T-cell (primary cell): ENCODE measurements at regions not wholly inside any gene's neighbourhood (a gene's known extent, or its start where the extent isn't known, plus 50 kb on each side); places are given as distances from the start of the nearest gene placed in this dataset.
"Not testable (repeated sequence)": the region's sequence is repeated elsewhere in the genome, so short reads cannot be mapped to it uniquely, and the experiment has no call there.

Experiments used
- ATAC-seq, 4 experiments: fragments of 200-7000 bp in 3 of 4; fragments of 150-1000 bp in 1 of 4; cut with Tn5 transposase; replicated peaks in 1 of 4; 1 replicate in 3 of 4; 2 replicates in 1 of 4; pipeline ENCODE4 v1.10.0; 2021; ENCODE audit warnings: moderate library complexity in 3 of 4, mild to moderate bottlenecking in 2 of 4, moderate number of reproducible peaks in 1 of 4
- CTCF ChIA-PET, 2 donors: fragments of 300-600 bp; sonication (Branson Sonifier 250); formaldehyde crosslinking; loops; one replicate each; lab custom pipeline; 2022; ENCODE audit warnings: antibody characterized with exemption in 2 of 2; lab: Charles Lee
- POLR2A ChIA-PET, 2 donors: fragments of 300-600 bp; sonication (Branson Sonifier 250); formaldehyde crosslinking; loops; one replicate each; lab custom pipeline; 2022; ENCODE audit warnings: antibody characterized with exemption in 2 of 2; lab: Charles Lee
- DNase-seq, 35 experiments: peaks; one replicate each; pipeline versions ENCODE4 v3.0.0 to v3.0.0-alpha.2; 2013 to 2023
- H3K27ac ChIP-seq: one replicate; pipeline ENCODE4 v1.5.1; 2013; ENCODE audit warnings: low read length
- H3K27me3 ChIP-seq, 2 experiments: replicated peaks in 1 of 2; 1 replicate in 1 of 2; 2 replicates in 1 of 2; pipeline versions ENCODE4 v1.6.1 to v1.7.0; 2013; ENCODE audit warnings: low read length in 1 of 2, mixed read lengths in 1 of 2; ENCODE audit not compliant: control insufficient read depth in 2 of 2, insufficient read depth in 2 of 2; ENCODE audit errors: extremely low read depth in 1 of 2
- H3K36me3 ChIP-seq, 2 donors: 1 replicate in 1 of 2; 2 replicates in 1 of 2; pipeline versions ENCODE4 v1.6.1 to v1.7.0; 2013; ENCODE audit warnings: low read length in 1 of 2; ENCODE audit not compliant: control insufficient read depth in 2 of 2, insufficient read depth in 1 of 2; ENCODE audit errors: extremely low read depth in 1 of 2
- H3K4me1 ChIP-seq, 2 experiments: 1 replicate in 1 of 2; 2 replicates in 1 of 2; pipeline versions ENCODE4 v1.6.1 to v1.7.0; 2013; ENCODE audit warnings: low read length in 2 of 2, mixed read lengths in 1 of 2; ENCODE audit not compliant: insufficient read depth in 2 of 2, control insufficient read depth in 1 of 2; ENCODE audit errors: extremely low read depth in 1 of 2
- H3K4me3 ChIP-seq, 2 donors: 1 replicate in 1 of 2; 2 replicates in 1 of 2; pipeline versions ENCODE4 v1.5.1 to v1.7.0; 2013; ENCODE audit warnings: mild to moderate bottlenecking in 2 of 2, low read length in 1 of 2, moderate library complexity in 1 of 2; ENCODE audit not compliant: control insufficient read depth in 1 of 2; ENCODE audit errors: extremely low read depth in 1 of 2
- H3K9me3 ChIP-seq: 2 replicates; pipeline ENCODE4 v1.7.0; 2013
- H3K27ac Mint-ChIP-seq, 2 donors: one replicate each; pipeline ENCODE4 v1.8.0; 2020 to 2021; ENCODE audit warnings: mild to moderate bottlenecking in 2 of 2, mixed read lengths in 2 of 2
- H3K27me3 Mint-ChIP-seq, 2 donors: one replicate each; pipeline ENCODE4 v1.8.0; 2021 to 2022; ENCODE audit warnings: mixed read lengths in 2 of 2
- H3K36me3 Mint-ChIP-seq: one replicate; pipeline ENCODE4 v1.8.0; 2021; ENCODE audit warnings: mixed read lengths
- H3K4me1 Mint-ChIP-seq, 3 donors: one replicate each; pipeline ENCODE4 v1.8.0; 2020 to 2022; ENCODE audit warnings: mixed read lengths in 3 of 3, mild to moderate bottlenecking in 1 of 3
- H3K4me3 Mint-ChIP-seq, 3 donors: one replicate each; pipeline ENCODE4 v1.8.0; 2020 to 2022; ENCODE audit warnings: mild to moderate bottlenecking in 3 of 3, mixed read lengths in 3 of 3, moderate library complexity in 3 of 3
- H3K9me3 Mint-ChIP-seq, 3 donors: one replicate each; pipeline ENCODE4 v1.8.0; 2020 to 2022; ENCODE audit warnings: mixed read lengths in 3 of 3
- WGBS: methylation state at CpG from one replicate; pipeline ENCODE4 v1.1.5; 2013; ENCODE audit warnings: missing lambda C conversion rate; ENCODE audit not compliant: insufficient coverage; 5-methylcytosine and 5-hydroxymethylcytosine counted together

DNA sequence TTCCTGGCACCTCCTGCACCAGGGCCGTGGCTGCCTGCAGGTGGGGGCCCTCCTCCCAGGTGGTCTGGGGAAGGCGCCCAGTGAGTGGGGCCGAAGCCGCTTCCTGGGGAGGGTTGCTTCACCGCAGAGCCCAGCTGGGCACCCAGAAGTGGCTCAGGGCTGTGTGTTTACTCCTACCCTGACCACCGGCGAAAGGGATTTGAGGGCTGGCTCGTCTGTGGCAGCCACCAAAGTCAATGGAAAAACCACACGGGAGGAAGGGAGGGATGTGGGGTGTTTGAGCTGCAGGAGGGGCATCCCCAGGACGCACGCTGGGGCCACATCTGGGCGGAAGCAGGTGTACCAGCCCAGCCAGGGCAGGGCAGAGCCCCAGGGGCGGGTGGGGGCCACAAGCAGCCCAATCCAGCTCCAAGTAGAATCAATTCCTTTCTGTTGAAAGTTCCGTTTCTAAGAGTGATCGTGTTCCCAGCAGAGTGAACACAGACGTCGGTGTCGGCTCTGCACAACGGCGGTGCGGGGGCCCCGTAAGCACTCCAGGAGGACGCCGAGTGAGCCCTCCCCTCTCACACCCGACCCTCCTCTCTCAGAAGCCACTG is 69.9 kb downstream of the FOXL3 start:
- peak overlapping the region; percentile 16 for H3K27ac ChIP-seq
- Mint-ChIP-seq H3K36me3 (peaks cover 3% of the 10 kb centered on the region), H3K4me1 (peaks cover 45 to 51% (median 45%) of the 10 kb centered on the region in 3 donors), H3K27ac (peak overlapping the region; percentile 75 to 80), H3K27me3 (peaks cover 0 to 2% of the 10 kb centered on the region in 2 donors), H3K9me3 (no peaks in the 10 kb centered on the region), H3K4me3 (peak overlapping the region; percentile 67 to 83 (median 68))
- ATAC-seq (peak; percentile 26 to 51 (median 42)), DNase-seq (peak in 5 of 35 experiments; percentile 16 to 34 (median 25))
- POLR2A ChIA-PET, result no interaction called here
- peaks cover 0 to 10% of the 10 kb centered on the region in 2 experiments for H3K27me3 ChIP-seq
- WGBS, result 16% methylated on average over 21 of the region's 25 CpGs
- no peaks in the 10 kb centered on the region for H3K36me3 ChIP-seq
- CTCF ChIA-PET, result no interaction called here
- no peaks in the 10 kb centered on the region for H3K9me3 ChIP-seq
- peaks cover 40 to 57% of the 10 kb centered on the region in 2 experiments for H3K4me1 ChIP-seq
- peak overlapping the region; percentile 28 to 35 for H3K4me3 ChIP-seq

DNA sequence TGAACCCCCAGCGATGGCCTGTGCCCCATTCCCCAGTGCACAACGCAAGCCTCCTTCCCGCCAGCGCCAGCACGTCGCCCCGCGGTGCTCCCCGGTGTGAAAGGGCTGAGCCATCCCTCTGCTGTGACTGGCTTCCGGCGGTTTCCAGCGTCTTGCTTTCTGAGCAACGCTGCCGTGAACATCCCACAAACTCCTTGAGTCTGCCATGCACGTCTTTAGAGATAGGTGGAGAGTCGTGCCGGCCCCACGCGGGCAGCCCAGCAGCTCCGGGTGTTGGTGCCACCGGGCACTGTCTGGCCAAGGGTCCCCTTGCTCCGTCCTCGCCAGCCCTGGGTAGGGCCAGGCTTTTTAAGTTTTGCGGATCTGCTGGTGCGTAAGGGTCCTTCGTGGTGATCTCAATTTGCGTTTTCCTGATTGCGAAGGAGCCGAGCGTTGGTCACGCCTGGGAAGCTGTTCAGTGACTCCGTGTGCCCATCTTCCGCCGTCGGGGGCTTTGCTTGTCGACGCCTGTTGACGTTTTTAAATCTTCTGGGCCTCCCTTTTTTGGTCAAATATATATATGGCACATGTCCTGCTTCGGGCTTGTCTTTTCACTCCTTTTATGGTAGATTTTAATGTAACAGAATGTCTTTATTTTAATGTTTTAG is 70.6 kb downstream of the FOXL3 start:
- ChIA-PET CTCF (no interaction called here), POLR2A (no interaction called here)
- peak overlapping the region; percentile 28 to 35 for H3K4me3 ChIP-seq
- Mint-ChIP-seq H3K4me1 (peaks cover 51 to 58% (median 52%) of the 10 kb centered on the region in 3 donors), H3K27me3 (peaks cover 0 to 2% of the 10 kb centered on the region in 2 donors), H3K36me3 (peaks cover 3% of the 10 kb centered on the region), H3K9me3 (no peaks in the 10 kb centered on the region), H3K4me3 (peak overlapping the region; percentile 67 to 83 (median 68)), H3K27ac (peak overlapping the region; percentile 75 to 80)
- WGBS, result 58% methylated on average over 35 of the region's 39 CpGs
- H3K4me1 ChIP-seq, result peaks cover 41 to 64% of the 10 kb centered on the region in 2 experiments
- peaks cover 0 to 10% of the 10 kb centered on the region in 2 experiments for H3K27me3 ChIP-seq
- H3K9me3 ChIP-seq, result no peaks in the 10 kb centered on the region
- H3K27ac ChIP-seq, result peak overlapping the region; percentile 16
- peak; percentile 43 to 54 (median 50) for ATAC-seq
- no peaks in the 10 kb centered on the region for H3K36me3 ChIP-seq
- DNase-seq, result peak in 22 of 35 experiments; percentile 14 to 60 (median 31)

DNA sequence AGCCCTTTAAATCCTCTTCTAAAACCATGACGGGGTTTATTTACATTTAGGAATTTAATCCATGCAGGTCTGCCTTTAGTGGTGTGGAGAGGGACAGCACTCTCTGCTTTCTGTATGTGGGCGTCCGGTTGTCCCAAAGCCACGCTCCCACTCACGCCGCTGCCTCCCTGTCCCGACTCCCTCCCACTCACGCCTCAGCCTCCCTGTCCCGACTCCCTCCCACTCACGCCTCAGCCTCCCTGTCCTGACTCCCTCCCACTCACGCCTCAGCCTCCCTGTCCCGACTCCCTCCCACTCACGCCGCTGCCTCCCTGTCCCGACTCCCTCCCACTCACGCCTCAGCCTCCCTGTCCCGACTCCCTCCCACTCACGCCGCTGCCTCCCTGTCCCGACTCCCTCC is 71.2 kb downstream of the FOXL3 start:
- Mint-ChIP-seq H3K27ac (peak overlapping the region in 1 of 2 donors; percentile 44), H3K4me1 (peaks cover 57 to 65% (median 58%) of the 10 kb centered on the region in 3 donors), H3K4me3 (peak overlapping the region in 2 of 3 donors; percentile 34 to 83)
- POLR2A ChIA-PET, H3K4me3 ChIP-seq, H3K27me3 Mint-ChIP-seq, H3K36me3 ChIP-seq, H3K27me3 ChIP-seq, DNase-seq, H3K9me3 Mint-ChIP-seq, CTCF ChIA-PET, H3K36me3 Mint-ChIP-seq, H3K27ac ChIP-seq, ATAC-seq, H3K9me3 ChIP-seq: not testable (repeated sequence)
- peaks cover 44 to 70% of the 10 kb centered on the region in 2 experiments for H3K4me1 ChIP-seq
- WGBS, result 83% methylated on average over 6 of the region's 20 CpGs

GRCh38 chr7:361680-362401 is 71.9 kb downstream of the FOXL3 start:
- Histone ChIP-seq H3K9me3 (no peaks in the 10 kb centered on the region), H3K4me1 (peaks cover 44 to 74% of the 10 kb centered on the region in 2 experiments), H3K27ac (peak overlapping the region; percentile 65), H3K27me3 (peaks cover 0 to 10% of the 10 kb centered on the region in 2 experiments), H3K36me3 (no peaks in the 10 kb centered on the region), H3K4me3 (peak overlapping the region in 1 of 2 donors; percentile 4)
- Mint-ChIP-seq H3K4me3 (peak overlapping the region; percentile 49 to 82 (median 71)), H3K27ac (peak overlapping the region; percentile 89 to 93), H3K36me3 (peaks cover 3% of the 10 kb centered on the region), H3K27me3 (peaks cover 0 to 2% of the 10 kb centered on the region in 2 donors), H3K9me3 (no peaks in the 10 kb centered on the region), H3K4me1 (peaks cover 63 to 71% (median 64%) of the 10 kb centered on the region in 3 donors)
- DNase-seq (no peak), ATAC-seq (no peak)
- ChIA-PET POLR2A (no interaction called here), CTCF (interaction anchor here in 1 of 2 donors (1.4 kb wide), 1 partner anchor 10 kb away, joined by 4 read pairs; no protein-coding TSS in a partner anchor)
- WGBS, result 89% methylated on average over 11 of the region's 18 CpGs

DNA sequence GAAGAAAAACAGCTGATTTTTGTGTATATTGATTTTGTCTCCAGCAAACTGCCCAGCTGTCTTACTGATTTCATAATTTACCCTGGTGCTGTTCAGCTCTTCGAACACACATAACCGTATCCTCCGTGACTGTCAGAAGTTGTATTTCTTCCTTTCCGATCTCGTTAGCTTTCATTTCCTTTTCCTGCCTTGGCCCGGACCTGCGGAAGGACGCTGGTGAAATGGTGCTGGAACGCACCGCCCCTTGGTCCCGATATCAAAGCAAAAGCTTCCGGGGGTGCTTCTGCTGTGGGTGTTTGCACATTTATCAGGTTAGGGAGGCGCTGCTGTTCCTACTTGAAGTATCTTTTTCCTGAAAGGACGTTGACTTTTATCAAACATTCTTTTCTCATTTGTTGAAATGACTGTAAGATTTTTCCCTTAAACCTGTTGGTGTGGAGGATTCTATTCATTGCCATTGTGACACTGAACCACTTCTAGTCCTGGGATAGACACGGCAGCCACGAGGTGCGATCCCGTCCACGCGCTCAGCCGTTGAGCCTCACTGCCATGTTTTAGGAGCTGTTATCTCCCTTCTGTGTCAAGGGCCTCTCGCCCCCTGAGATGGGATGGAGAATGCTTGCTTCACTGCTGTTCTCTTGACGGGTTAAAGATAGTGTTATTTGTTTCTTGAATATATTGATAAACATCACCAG is 72.6 kb downstream of the FOXL3 start:
- Mint-ChIP-seq H3K4me3 (peak overlapping the region; percentile 49 to 82 (median 71)), H3K4me1 (peaks cover 66 to 76% (median 69%) of the 10 kb centered on the region in 3 donors), H3K36me3 (peaks cover 3% of the 10 kb centered on the region), H3K27me3 (peaks cover 0 to 2% of the 10 kb centered on the region in 2 donors), H3K27ac (peak overlapping the region; percentile 89 to 93), H3K9me3 (no peaks in the 10 kb centered on the region)
- peak in 33 of 35 experiments; percentile 27 to 77 (median 42) for DNase-seq
- CTCF ChIA-PET, result interaction anchor here in 1 of 2 donors (1.0 to 1.4 kb wide), 2 partner anchors 11 to 17 kb away, joined by 3 to 4 read pairs; no protein-coding TSS in a partner anchor
- Histone ChIP-seq H3K36me3 (no peaks in the 10 kb centered on the region), H3K27ac (peak overlapping the region; percentile 65), H3K4me3 (peak overlapping the region in 1 of 2 donors; percentile 4), H3K27me3 (peaks cover 0 to 10% of the 10 kb centered on the region in 2 experiments), H3K4me1 (peaks cover 49 to 80% of the 10 kb centered on the region in 2 experiments), H3K9me3 (no peaks in the 10 kb centered on the region)
- peak; percentile 60 to 73 (median 66) for ATAC-seq
- POLR2A ChIA-PET, result no interaction called here
- WGBS, result 26% methylated on average over 8 of the region's 23 CpGs
